Activated CD4-positive, CD25-positive, alpha-beta regulatory T cell treated with anti-CD3 and anti-CD28 coated beads, Interleukin-2, amount 50 U/mL, for 72 hours (primary cell): ENCODE measurements at regions not wholly inside any gene's neighbourhood (a gene's known extent, or its start where the extent isn't known, plus 50 kb on each side); places are given as distances from the start of the nearest gene placed in this dataset.
"Not testable (repeated sequence)": the region's sequence is repeated elsewhere in the genome, so short reads cannot be mapped to it uniquely, and the experiment has no call there.

Experiments used
- DNase-seq: peaks from one replicate; pipeline ENCODE4 v3.0.0; 2021

- DNase-seq: not testable (repeated sequence)
Measured at GRCh38 chr15:92806171-92806570, 94.0 kb upstream of the CHD2 start.

GRCh38 chr15:92806763-92807162 is 93.4 kb upstream of the CHD2 start:
- DNase-seq: no peak

DNA sequence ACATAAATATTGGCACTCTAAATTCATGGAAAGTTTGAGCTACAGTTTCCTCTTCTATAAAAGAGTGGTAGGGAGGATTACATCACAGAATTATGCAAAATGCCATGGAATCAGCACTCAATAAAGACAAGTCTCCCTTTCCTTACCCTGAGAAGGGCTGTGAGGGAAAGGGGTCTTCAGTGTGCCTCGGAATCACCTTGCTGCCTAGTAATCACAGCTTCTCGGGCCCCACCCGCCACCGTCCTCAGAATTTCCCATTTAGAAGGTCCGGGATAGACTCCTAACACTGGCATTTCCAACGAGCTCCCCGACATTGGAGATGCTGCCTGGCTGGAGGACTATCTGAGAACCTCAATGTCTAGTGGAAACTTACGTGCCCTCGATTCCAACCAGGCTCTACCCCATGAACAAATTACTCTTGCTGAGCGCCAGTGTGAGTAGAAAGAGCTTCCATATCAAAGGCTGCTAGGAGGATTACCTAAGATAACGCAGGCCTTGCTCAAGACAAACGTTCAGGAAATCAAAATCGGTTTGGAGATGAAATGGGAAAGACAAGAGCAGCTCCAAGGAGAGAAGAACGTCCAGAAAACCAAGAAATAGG is 92.1 kb upstream of the CHD2 start:
- DNase-seq: no peak

DNA sequence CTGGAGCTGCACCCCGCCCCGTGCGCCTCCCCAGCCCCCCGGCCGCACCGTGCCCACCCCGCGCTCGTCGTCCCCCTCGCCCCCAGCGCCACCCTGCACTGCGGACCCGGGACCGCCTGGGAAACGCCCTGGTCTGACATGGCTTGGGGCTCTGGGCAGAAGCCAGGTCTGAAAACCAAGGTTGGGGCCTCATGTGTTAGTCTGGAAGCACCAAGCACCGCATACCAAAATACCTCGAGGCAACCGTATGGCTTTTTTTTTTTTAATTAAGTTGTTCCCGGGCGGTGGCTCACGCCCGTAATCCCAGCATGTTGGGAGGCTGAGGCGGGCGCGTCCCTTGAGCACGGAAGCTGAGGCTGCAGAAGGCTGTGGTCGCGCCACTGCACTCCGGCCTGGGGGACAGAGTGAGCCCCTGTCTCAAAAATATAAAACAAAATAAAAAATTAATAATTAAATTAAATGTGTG is 91.5 kb upstream of the CHD2 start:
- no peak for DNase-seq

- peak; percentile 99 for DNase-seq
Measured at GRCh38 chr15:92809064-92809879, 90.9 kb upstream of the CHD2 start.

GRCh38 chr15:92809880-92810361 is 90.2 kb upstream of the CHD2 start:
- DNase-seq: no peak

GRCh38 chr15:92810418-92811138 is 89.5 kb upstream of the CHD2 start:
- DNase-seq: peak; percentile 46

- DNase-seq: no peak
Measured at GRCh38 chr15:92811148-92811913, 88.8 kb upstream of the CHD2 start.

DNA sequence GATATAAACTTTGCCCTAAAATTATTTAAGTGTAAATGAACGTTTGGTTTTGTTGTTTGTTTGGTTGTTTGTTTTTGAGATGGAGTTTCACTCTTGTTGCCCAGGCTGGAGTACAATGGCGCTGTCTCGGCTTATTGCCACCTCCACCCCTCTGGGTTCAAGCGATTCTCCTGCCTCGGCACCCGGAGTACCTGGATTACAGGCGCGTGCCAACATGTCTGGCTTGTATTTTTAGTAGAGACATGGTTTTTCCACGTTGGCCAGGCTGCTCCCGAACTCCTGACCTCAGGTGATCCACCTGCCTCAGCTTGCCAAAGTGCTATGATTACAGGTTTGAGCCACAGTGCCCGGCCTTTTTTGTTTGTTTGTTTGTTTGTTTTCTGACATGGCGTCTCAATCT is 87.9 kb upstream of the CHD2 start:
- no peak for DNase-seq

DNA sequence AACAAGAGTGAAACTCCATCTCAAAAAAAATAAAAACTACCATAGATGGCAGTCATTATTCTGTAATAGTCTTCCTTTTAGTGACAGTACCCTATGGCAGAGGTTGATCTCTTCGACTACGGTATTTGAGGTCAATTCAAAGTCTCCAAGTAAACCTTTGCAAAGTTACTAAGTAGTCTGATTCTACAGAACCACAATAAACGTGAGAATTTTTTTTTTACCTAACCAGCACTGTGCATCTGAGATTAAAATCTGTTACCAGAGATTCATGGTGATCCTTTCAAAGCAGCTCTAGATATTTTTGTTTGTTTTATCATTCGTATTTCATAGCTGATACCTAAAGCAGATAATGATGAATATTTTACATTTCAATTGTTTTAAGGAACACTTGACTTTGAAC is 86.6 kb upstream of the CHD2 start:
- no peak for DNase-seq

GRCh38 chr15:92817339-92817886 is 82.7 kb upstream of the CHD2 start:
- DNase-seq: no peak

DNA sequence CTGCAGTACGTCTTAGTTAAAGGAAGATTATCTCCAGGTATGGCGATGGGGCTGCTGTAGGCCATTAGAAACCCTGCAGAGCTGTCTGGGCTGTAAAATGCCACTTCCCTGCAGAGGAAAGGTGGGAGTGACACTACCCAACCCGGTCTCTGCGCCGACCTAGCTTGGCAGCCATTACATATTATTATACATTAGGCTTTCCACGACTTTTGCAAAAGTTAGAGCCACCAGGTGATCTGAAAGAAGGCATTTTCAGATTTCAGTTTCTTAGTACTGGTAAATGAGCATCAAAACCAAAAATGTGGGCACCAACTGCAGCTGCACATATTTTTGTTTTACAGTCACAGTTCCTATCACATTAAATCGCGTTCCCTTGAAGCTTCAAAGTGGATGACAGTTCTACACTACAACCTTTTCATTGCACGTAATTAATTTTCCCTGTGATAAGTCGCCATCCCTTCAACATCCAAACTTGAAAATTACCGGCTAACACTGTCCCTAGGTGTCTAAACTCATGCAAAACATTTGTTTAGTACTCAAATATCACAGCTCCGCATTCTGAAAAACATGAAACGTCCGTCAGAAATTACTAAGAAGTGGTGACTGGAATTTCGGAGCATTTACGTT is 81.4 kb upstream of the CHD2 start:
- no peak for DNase-seq

GRCh38 chr15:92819278-92820235 is 80.6 kb upstream of the CHD2 start:
- no peak for DNase-seq

GRCh38 chr15:92820236-92821021 is 79.7 kb upstream of the CHD2 start:
- DNase-seq: peak; percentile 82

DNA sequence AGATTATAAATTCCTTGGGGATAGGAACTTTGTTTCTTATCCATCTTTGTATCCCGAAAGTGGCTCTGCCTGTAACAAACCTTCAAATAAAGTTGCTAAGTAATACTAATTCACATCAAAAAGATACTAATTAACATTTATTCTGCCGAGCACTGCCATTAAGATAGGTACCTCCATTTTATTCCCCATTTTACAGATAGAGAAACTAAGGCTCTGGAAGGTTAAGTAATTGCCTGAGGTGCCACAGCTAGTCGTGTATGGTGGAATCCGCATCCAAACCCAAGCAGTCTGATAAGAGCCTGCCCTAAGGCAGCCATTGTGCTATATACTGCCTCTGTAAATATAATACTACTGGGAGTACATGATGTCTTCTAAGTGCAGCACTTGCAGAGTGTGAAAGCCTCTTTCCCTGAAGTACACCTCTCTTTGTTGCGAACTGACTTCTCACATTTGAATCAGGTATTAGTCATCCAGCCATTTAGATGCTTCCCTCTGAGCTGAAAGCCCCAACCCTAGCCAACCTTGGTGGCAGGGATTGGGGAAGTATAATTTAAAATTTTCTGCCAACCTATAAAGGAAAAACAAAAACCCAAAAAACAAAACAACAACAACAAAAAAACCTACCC is 78.5 kb upstream of the CHD2 start:
- no peak for DNase-seq

DNA sequence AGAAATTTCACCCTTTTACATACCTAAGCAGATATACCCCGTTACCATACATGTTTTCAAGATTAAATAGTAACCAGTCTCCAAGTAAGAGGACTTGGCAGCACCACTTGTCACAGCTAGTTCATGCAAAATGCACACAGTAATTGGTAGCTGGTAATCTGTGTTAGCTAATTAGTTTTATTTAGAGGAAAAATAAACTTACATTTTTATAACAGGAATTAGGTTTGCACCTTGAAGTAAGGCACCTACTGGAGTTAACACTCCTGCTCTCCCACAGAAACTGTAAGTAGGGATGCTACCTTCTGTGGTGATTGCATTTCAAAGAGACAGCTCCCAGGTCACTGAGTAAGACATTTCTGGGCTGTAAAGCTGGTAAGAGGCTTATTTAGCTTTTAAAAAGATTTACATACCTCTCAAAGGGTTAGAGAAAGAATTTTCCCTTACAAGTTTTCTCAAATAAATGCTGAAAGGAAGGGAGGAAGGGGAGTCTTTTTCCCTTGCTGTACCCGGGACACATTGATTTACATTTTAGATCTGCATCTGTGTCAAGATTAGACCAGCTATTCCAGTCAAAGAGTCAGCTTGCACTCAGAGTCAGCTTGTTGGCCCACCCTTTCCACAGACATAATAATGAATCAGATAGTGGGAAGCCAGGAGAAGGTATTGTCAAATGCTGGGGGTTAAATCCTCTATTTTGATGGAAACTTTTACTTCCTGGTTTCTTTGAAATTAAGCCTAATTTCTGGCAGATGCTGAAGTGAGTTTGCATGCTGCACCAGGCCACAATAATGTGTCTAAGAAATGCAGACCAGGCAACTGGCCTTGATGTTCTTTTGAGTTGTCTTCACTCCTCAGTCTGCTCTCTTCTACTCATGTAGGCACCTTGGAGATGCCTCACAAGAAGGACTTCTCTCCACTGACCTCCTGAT is 77.6 kb upstream of the CHD2 start:
- no peak for DNase-seq

DNA sequence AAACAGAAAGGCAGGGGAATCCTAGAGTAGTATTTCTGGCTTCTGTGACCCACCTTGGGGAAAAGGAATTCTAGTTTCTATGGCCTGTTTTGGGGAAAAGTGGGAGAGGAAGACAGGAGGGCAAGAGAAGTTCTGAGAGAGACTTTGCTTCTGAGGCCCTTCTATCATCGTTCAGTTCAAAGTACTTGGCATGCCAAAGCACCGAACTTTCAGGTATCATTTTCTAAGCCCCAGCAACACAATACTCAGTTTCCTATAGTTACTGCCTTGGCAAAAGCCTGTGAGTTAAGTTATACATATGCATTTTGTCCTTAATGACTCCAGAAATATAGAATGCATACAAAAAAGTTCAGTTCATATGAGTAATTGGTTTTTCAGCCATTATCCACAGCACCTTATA is 74.1 kb upstream of the CHD2 start:
- no peak for DNase-seq

GRCh38 chr15:92827991-92828390 is 72.1 kb upstream of the CHD2 start:
- not testable (repeated sequence) for DNase-seq
